Right cardiac atrium (tissue), 5 donors: ENCODE measurements at regions not wholly inside any gene's neighbourhood (a gene's known extent, or its start where the extent isn't known, plus 50 kb on each side); places are given as distances from the start of the nearest gene placed in this dataset.

Experiments
- ATAC-seq, 2 donors: fragments of 200-7000 bp; cut with Tn5 transposase; one replicate each; pipeline versions ENCODE4 v1.8.0 to v1.9.1; 2020; ENCODE audit warnings: moderate library complexity in 2 of 2, mild to moderate bottlenecking in 1 of 2
- DNase-seq, 3 donors: peaks; one replicate each; pipeline ENCODE4 v3.0.0-alpha.2; 2020
- H3K27ac ChIP-seq: one replicate; pipeline ENCODE4 v1.5.1; 2013; ENCODE audit warnings: mild to moderate bottlenecking, low read length, control low read depth, moderate library complexity
- H3K27me3 ChIP-seq: one replicate; pipeline ENCODE4 v1.6.1; 2013; ENCODE audit not compliant: control insufficient read depth, insufficient read depth
- H3K4me1 ChIP-seq: one replicate; pipeline ENCODE4 v1.6.1; 2013; ENCODE audit warnings: low read length; ENCODE audit not compliant: control insufficient read depth, insufficient read depth
- H3K4me3 ChIP-seq: one replicate; pipeline ENCODE4 v1.5.1; 2013; ENCODE audit warnings: low read length, control low read depth
- H3K9me3 ChIP-seq: one replicate; pipeline ENCODE4 v1.6.1; 2013; ENCODE audit warnings: low read length; ENCODE audit not compliant: control insufficient read depth
- WGBS: extraction: QIAGEN DNeasy Blood & Tissue Kit; methylation state at CpG from one replicate; pipeline ENCODE4 v1.1.7; 2013; 5-methylcytosine and 5-hydroxymethylcytosine counted together
- intact Hi-C, 4 donors: fragments of 100-400 bp; cut with DNase I; formaldehyde crosslinking; loops; one replicate each; pipeline versions ENCODE4 v1.11.0 to v1.14.0; 2022 to 2023
- donor health status: healthy with polysubstance abuse.
- donor health status: DM: no; HTN: yes; CAD: no.
- donor health status: DM: no; HTN: no; CAD: no.
- donor health status: DM: no; HTN: yes; CAD: no; lungs with severe emphysema.
- donor health status: DM: yes; HTN: yes; CAD: no.

GRCh38 chr1:83670909-83671565, 327.9 kb downstream of the TTLL7 start:
- Histone ChIP-seq H3K27me3 (no peaks in the 10 kb centered on the region), H3K9me3 (no peaks in the 10 kb centered on the region), H3K4me1 (no peaks in the 10 kb centered on the region), H3K4me3 (no peak overlapping the region), H3K27ac (no peak overlapping the region)
- intact Hi-C loops: no loop called here
- no peak for ATAC-seq
- WGBS: 42% methylated on average over 2 of the region's 2 CpGs
- DNase-seq: no peak

GRCh38 chr1:83641796-83642443, 357.0 kb downstream of the TTLL7 start:
- intact Hi-C loops: loop anchor here in 1 of 4 donors (10.0 kb wide), 1 partner anchor 203 kb away; no protein-coding TSS in a partner anchor
- no peaks in the 10 kb centered on the region for H3K9me3 ChIP-seq
- peak overlapping the region; percentile 69 for H3K27ac ChIP-seq
- H3K27me3 ChIP-seq: no peaks in the 10 kb centered on the region
- DNase-seq: peak; percentile 18 to 64 (median 48)
- 57% methylated on average over 5 of the region's 5 CpGs for WGBS
- H3K4me1 ChIP-seq: peaks cover 2% of the 10 kb centered on the region
- no peak overlapping the region for H3K4me3 ChIP-seq
- peak; percentile 14 to 42 for ATAC-seq

GRCh38 chr1:83641206-83641658, 357.7 kb downstream of the TTLL7 start:
- Histone ChIP-seq H3K27ac (no peak overlapping the region), H3K27me3 (no peaks in the 10 kb centered on the region), H3K9me3 (no peaks in the 10 kb centered on the region), H3K4me1 (peaks cover 2% of the 10 kb centered on the region), H3K4me3 (no peak overlapping the region)
- DNase-seq (no peak), ATAC-seq (peak; percentile 39 to 70)
- intact Hi-C loops: loop anchor here in 1 of 4 donors (10.0 kb wide), 1 partner anchor 204 kb away; no protein-coding TSS in a partner anchor
- WGBS: 42% methylated on average over 5 of the region's 5 CpGs

- intact Hi-C loops: loop anchor here in 1 of 4 donors (10.0 kb wide), 1 partner anchor 205 kb away; no protein-coding TSS in a partner anchor
- H3K4me3 ChIP-seq: no peak overlapping the region
- ATAC-seq (no peak), DNase-seq (no peak)
- 71% methylated on average over 3 of the region's 3 CpGs for WGBS
- H3K9me3 ChIP-seq: no peaks in the 10 kb centered on the region
- H3K4me1 ChIP-seq: peaks cover 2% of the 10 kb centered on the region
- H3K27me3 ChIP-seq: no peaks in the 10 kb centered on the region
- no peak overlapping the region for H3K27ac ChIP-seq
These were observed 359.1 kb downstream of the TTLL7 start for GRCh38 chr1:83639785-83640184.

- intact Hi-C loops: no loop called here
- DNase-seq: no peak
- Histone ChIP-seq H3K9me3 (no peaks in the 10 kb centered on the region), H3K4me1 (peaks cover 2% of the 10 kb centered on the region), H3K27me3 (no peaks in the 10 kb centered on the region), H3K4me3 (no peak overlapping the region), H3K27ac (no peak overlapping the region)
- no peak for ATAC-seq
These were observed 361.3 kb downstream of the TTLL7 start for GRCh38 chr1:83637586-83637985.

GRCh38 chr1:83637009-83637408, 361.9 kb downstream of the TTLL7 start:
- Histone ChIP-seq H3K4me3 (no peak overlapping the region), H3K27me3 (no peaks in the 10 kb centered on the region), H3K27ac (no peak overlapping the region), H3K4me1 (peaks cover under 1% of the 10 kb centered on the region), H3K9me3 (no peaks in the 10 kb centered on the region)
- DNase-seq (no peak), ATAC-seq (peak; percentile 80 to 92)
- intact Hi-C loops: no loop called here
- 61% methylated on average over 5 of the region's 5 CpGs for WGBS

GRCh38 chr1:83632906-83633305, 366.0 kb downstream of the TTLL7 start:
- Histone ChIP-seq H3K4me3 (no peak overlapping the region), H3K27me3 (no peaks in the 10 kb centered on the region), H3K27ac (no peak overlapping the region), H3K9me3 (no peaks in the 10 kb centered on the region), H3K4me1 (no peaks in the 10 kb centered on the region)
- ATAC-seq (no peak), DNase-seq (no peak)
- WGBS: 96% methylated on average over 1 of the region's 1 CpG
- intact Hi-C loops: no loop called here

- ATAC-seq (no peak), DNase-seq (no peak)
- Histone ChIP-seq H3K4me3 (no peak overlapping the region), H3K27me3 (no peaks in the 10 kb centered on the region), H3K27ac (no peak overlapping the region), H3K4me1 (no peaks in the 10 kb centered on the region), H3K9me3 (no peaks in the 10 kb centered on the region)
- intact Hi-C loops: no loop called here
- WGBS: 95% methylated on average over 6 of the region's 6 CpGs
These were observed 367.1 kb downstream of the TTLL7 start for GRCh38 chr1:83631851-83632250.

- Histone ChIP-seq H3K27me3 (no peaks in the 10 kb centered on the region), H3K9me3 (no peaks in the 10 kb centered on the region), H3K4me1 (no peaks in the 10 kb centered on the region), H3K4me3 (no peak overlapping the region), H3K27ac (no peak overlapping the region)
- no peak for ATAC-seq
- DNase-seq: no peak
- WGBS: 94% methylated on average over 1 of the region's 1 CpG
- intact Hi-C loops: no loop called here
These were observed 371.9 kb downstream of the TTLL7 start for GRCh38 chr1:83627045-83627444.

GRCh38 chr1:83626603-83627002, 372.3 kb downstream of the TTLL7 start:
- Histone ChIP-seq H3K27me3 (no peaks in the 10 kb centered on the region), H3K27ac (no peak overlapping the region), H3K4me3 (no peak overlapping the region), H3K4me1 (no peaks in the 10 kb centered on the region), H3K9me3 (no peaks in the 10 kb centered on the region)
- ATAC-seq (no peak), DNase-seq (no peak)
- intact Hi-C loops: no loop called here
- 40% methylated on average over 1 of the region's 1 CpG for WGBS

GRCh38 chr1:83625646-83626045, 373.3 kb downstream of the TTLL7 start:
- ATAC-seq (no peak), DNase-seq (no peak)
- intact Hi-C loops: no loop called here
- H3K4me3 ChIP-seq: no peak overlapping the region
- no peaks in the 10 kb centered on the region for H3K9me3 ChIP-seq
- WGBS: 93% methylated on average over 3 of the region's 3 CpGs
- no peaks in the 10 kb centered on the region for H3K27me3 ChIP-seq
- H3K4me1 ChIP-seq: no peaks in the 10 kb centered on the region
- no peak overlapping the region for H3K27ac ChIP-seq
